ENCODE measurements at regions not wholly inside any gene's neighbourhood (a gene's known extent, or its start where the extent isn't known, plus 50 kb on each side); places are given as distances from the start of the nearest gene placed in this dataset.

- Histone ChIP-seq H2AFZ (ENCODE audit: low read length) (no peak overlapping the region), H4K5ac (ENCODE audit: insufficient read length, low read depth, low read length) (no peak overlapping the region), H3K9ac (ENCODE audit: extremely low read depth, insufficient read length, low read length) (no peak overlapping the region), H4K8ac (replicated peaks; ENCODE audit: insufficient read length, low read depth, low read length) (no peak overlapping the region), H3K4ac (ENCODE audit: low read depth, low read length) (no peak overlapping the region), H2AK5ac (ENCODE audit: insufficient read length, low read length) (no peak overlapping the region), H2BK12ac (ENCODE audit: insufficient read length, low read depth, low read length) (no peak overlapping the region), H3K79me2 (ENCODE audit: insufficient read depth, low read length) (no peaks in the 10 kb centered on the region), H3K18ac (ENCODE audit: insufficient read length, low read depth, low read length) (no peak overlapping the region), H3K27me3 (ENCODE audit: insufficient read depth, low read length) (no peaks in the 10 kb centered on the region), H3K79me1 (ENCODE audit: insufficient read depth, low read depth, low read length, poor library complexity, severe bottlenecking) (no peaks in the 10 kb centered on the region), H4K91ac (ENCODE audit: insufficient read length, low read depth, low read length) (no peak overlapping the region), H3K4me1 (ENCODE audit: insufficient read depth, low read length) (no peaks in the 10 kb centered on the region; the same call in 1 of the 2 replicates), H3K27ac (ENCODE audit: insufficient read length, low read depth, low read length) (no peak overlapping the region), H3K23me2 (ENCODE audit: insufficient read length, low read depth, low read length, poor library complexity, severe bottlenecking) (no peaks in the 10 kb centered on the region), H2BK20ac (ENCODE audit: low read depth, low read length, poor library complexity, severe bottlenecking) (no peak overlapping the region), H3K56ac (ENCODE audit: insufficient read length, low read depth, low read length) (no peak overlapping the region), H2BK5ac (ENCODE audit: insufficient read length, low read length) (no peak overlapping the region), H2BK120ac (ENCODE audit: low read depth, low read length, poor library complexity, severe bottlenecking) (no peak overlapping the region), H3T11ph (ENCODE audit: low read length) (no peak overlapping the region), H3K4me2 (ENCODE audit: insufficient read depth, insufficient read length, low read length) (no peak overlapping the region), H3K23ac (ENCODE audit: insufficient read length, low read depth, low read length) (no peak overlapping the region), H3K9me3 (ENCODE audit: control insufficient read depth, low read depth, low read length) (no peaks in the 10 kb centered on the region), H3K14ac (ENCODE audit: insufficient read depth, low read length) (no peak overlapping the region), H2BK15ac (ENCODE audit: low read depth, low read length) (no peak overlapping the region), H4K20me1 (ENCODE audit: control insufficient read depth, insufficient read depth, insufficient read length) (no peaks in the 10 kb centered on the region)
- H3K27me3 Mint-ChIP-seq (ENCODE audit: low read depth) = no peaks in the 10 kb centered on the region
- no peak overlapping the region for H3K4me3 Mint-ChIP-seq
- H3K36me3 Mint-ChIP-seq (ENCODE audit: insufficient read depth in 1 of 3, low read depth in 3 of 3) = peaks cover 0 to 13% (median 7%) of the 10 kb centered on the region in 3 experiments; a peak in 4 of 7 replicates
- WGBS (ENCODE audit: extremely low coverage, insufficient read length, low lambda C conversion rate) = no CpG with 5 or more reads among the region's 5 CpGs
- peaks cover 0 to 12% of the 10 kb centered on the region in 2 experiments; a peak in 2 of 4 replicates for H3K4me1 Mint-ChIP-seq
- no peak overlapping the region for H3K27ac Mint-ChIP-seq
- H3K9me3 Mint-ChIP-seq = peaks cover 8% of the 10 kb centered on the region in 2 experiments; a peak in 3 of 5 replicates
- no peak for DNase-seq
- no peak for TF ChIP-seq CTCF (conservative IDR thresholded peaks at IDR 0.05)
These were observed 91.3 kb upstream of the ZNF366 start for GRCh38 chr5:72598401-72599064.

Measured in H9 (cell line).